ENCODE measurements at regions not wholly inside any gene's neighbourhood (a gene's known extent, or its start where the extent isn't known, plus 50 kb on each side); places are given as distances from the start of the nearest gene placed in this dataset.

DNA sequence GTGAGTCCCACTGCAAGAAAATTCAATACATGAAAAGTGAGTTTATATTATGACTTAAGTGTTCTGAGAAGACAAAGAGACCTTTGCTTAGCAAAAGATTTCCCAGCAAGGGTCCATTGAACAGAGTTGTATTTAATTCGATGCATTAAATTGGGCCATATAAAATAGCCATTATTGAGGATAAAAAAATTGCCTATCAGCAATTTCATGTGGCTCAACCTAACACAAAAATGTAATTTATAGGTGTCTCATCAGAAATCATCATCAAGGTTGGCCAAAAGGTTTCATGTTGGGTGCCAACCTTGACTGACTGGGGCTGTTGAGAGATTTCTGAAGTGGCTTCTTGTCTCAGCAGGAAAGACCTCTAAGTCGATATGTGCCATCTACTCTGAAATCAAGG is 84.8 kb upstream of the TOX3 start:
- TF ChIP-seq CTCF (conservative IDR thresholded peaks at IDR 0.05; ENCODE audit: low read depth, low read length): no peak
- no peak overlapping the region for H3K4me3 ChIP-seq (ENCODE audit: low read depth, low read length)

DNA sequence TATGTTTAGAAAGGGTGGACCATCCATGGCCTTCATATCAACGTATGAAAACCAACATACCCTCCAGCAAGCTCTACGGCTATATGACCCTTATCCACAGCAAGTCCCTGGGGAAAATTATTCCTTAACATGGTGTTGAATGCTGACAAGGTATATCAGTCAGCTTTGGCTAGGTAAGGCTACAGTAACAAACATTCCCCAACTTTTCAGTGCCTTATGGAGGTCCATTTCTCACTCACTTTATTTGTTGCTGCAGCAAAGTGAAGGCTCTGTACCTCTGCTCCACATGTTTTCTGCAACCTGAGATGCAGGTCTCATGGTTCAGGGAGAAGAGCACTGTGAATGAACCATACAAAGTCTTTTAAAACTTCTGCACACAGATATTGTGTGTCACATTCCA is 83.8 kb upstream of the TOX3 start:
- DNase-seq (ENCODE audit: low read depth): no peak
- TF ChIP-seq CTCF (conservative IDR thresholded peaks at IDR 0.05; ENCODE audit: low read depth, low read length): no peak
- H3K4me3 ChIP-seq (ENCODE audit: low read depth, low read length): no peak overlapping the region

More for the DNA sequence above, 84.8 kb upstream of the TOX3 start:
- DNase-seq (ENCODE audit: low read depth): no peak

- no peak for DNase-seq (ENCODE audit: low read depth)
- no peak overlapping the region for H3K4me3 ChIP-seq (ENCODE audit: low read depth, low read length)
- no peak for TF ChIP-seq CTCF (conservative IDR thresholded peaks at IDR 0.05; ENCODE audit: low read depth, low read length)
Observed at GRCh38 chr16:52629296-52629695, 82.4 kb upstream of the TOX3 start.

DNA sequence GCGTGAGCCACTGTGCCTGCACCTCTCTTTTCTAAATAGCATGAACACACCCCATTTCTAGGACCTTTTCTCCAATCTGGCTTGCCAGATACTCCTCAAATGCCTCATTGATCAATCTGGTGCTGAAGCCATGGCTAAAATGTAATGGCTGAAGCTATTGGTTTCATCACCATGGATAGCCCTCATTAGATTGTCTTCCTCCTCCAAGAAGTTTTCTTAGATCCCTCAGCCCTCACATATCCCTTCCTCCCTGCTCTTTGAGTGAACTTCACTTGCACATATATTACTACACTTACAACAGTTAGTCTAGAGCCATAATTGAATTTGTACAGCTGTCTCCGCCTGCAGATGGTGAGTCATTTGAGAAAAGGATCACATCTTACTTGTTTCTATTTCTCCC is 77.9 kb upstream of the TOX3 start:
- DNase-seq (ENCODE audit: low read depth): no peak
- no peak for TF ChIP-seq CTCF (conservative IDR thresholded peaks at IDR 0.05; ENCODE audit: low read depth, low read length)
- no peak overlapping the region for H3K4me3 ChIP-seq (ENCODE audit: low read depth, low read length)

DNA sequence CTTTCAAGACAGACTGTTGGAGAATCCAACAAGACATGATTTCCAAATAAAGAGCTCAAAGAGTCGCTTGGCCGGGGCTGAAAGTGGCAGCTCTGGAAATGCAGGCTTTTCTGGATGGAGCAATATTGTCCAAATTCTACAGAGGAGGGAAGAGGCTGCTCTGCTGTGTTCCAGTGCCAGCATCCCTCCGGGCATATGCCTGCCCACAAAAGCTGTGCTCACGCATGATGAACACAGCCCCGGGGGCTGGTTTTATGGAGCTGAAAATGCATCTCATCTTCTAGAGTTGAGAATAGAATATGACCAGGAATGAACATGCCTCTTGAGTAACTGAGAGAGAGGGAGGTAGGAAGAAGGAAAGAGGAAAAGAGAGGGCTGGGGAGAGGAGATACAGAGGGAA is 74.7 kb upstream of the TOX3 start:
- H3K4me3 ChIP-seq (ENCODE audit: low read depth, low read length): no peak overlapping the region
- DNase-seq (ENCODE audit: low read depth): no peak
- TF ChIP-seq CTCF (conservative IDR thresholded peaks at IDR 0.05; ENCODE audit: low read depth, low read length): no peak

DNA sequence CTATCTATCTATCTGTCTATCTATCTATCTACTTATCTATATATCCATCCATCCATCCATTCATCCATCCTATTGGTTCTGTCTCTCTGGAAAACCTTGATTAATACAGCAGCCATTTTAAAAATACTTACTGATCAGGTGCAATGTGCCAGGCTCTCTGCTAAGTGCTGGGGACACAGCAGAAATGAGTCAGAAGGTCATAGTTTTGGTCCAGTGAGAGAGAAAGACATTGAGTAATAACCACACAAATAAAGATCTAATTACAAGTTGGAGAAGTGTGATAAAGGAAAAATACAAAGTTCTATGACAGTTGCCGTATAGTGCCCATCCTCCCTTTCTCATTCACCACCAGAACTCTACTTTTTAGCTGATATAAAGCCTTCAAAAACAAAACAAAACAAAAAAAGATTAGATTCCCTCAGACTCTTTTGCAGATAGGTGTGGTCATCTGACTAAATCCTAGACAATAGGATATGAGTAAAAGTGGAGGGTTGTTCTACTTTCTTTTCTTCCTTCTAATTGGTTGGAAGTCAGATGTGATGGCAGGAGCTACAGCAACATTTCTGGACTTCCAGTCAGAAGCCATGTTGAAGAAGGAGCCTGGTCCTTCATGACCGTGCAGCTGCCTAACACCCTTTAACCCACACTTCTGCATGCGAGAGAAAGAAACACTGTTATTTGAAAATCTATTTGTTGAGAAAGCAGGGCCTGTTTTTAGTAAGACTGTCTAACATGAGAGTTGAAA is 72.0 kb upstream of the TOX3 start:
- no peak for TF ChIP-seq CTCF (conservative IDR thresholded peaks at IDR 0.05; ENCODE audit: low read depth, low read length)
- H3K4me3 ChIP-seq (ENCODE audit: low read depth, low read length): no peak overlapping the region
- no peak for DNase-seq (ENCODE audit: low read depth)

DNA sequence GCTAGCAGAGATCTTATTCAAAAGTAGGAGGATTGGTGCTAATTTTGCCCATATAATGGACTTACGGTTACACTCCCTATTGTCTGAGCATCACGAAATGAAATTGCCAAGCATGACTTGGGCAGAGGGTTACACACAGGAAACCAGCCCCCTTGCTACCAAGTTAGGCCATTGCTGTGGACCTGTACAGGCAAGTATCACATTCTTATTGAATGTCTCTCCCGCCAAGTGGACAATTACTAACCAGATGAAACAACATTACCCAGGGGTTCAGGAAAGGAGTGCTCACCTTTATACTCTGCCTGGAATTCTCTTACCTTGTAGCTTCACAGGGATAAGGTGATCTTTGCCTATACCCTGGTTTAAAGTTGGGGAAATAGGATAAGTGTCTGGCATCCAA is 70.6 kb upstream of the TOX3 start:
- no peak for TF ChIP-seq CTCF (conservative IDR thresholded peaks at IDR 0.05; ENCODE audit: low read depth, low read length)
- no peak overlapping the region for H3K4me3 ChIP-seq (ENCODE audit: low read depth, low read length)
- DNase-seq (ENCODE audit: low read depth): no peak
